ENCODE measurements at regions not wholly inside any gene's neighbourhood (a gene's known extent, or its start where the extent isn't known, plus 50 kb on each side); places are given as distances from the start of the nearest gene placed in this dataset.
"Not testable (repeated sequence)": the region's sequence is repeated elsewhere in the genome, so short reads cannot be mapped to it uniquely, and the experiment has no call there.

DNA sequence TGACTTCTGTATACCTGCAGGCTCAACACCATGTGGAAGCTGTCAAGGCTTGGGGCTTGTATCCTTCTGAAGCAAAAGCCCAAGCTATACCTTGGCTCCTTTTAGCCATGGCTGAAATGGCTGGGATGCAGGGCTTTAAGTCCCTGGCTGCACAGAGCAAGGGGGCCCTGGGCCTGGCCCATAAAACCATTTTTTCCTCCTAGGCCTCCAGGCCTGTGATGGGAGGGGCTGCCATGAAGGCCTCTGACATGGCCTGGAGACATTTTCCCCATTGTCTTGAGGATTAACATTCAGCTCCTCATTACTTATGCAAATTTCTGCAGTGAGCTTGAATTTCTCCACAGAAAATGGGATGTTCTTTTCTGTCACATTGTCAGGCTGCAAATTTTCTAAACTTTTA lies 878.0 kb upstream of the SOX11 start:
- H3K4me3 ChIP-seq (ENCODE audit: insufficient read depth, low read depth, low read length); H3K27me3 ChIP-seq (ENCODE audit: control insufficient read depth, insufficient read depth, low read length, poor library complexity, severe bottlenecking); H3K27ac ChIP-seq (ENCODE audit: insufficient read depth, low read depth, low read length, poor library complexity, severe bottlenecking); H3K9me3 ChIP-seq (ENCODE audit: control insufficient read depth, low read length); H3K4me1 ChIP-seq (ENCODE audit: control insufficient read depth, insufficient read depth, low read length); H3K36me3 ChIP-seq (ENCODE audit: control insufficient read depth, insufficient read depth, low read length): not testable (repeated sequence)

DNA sequence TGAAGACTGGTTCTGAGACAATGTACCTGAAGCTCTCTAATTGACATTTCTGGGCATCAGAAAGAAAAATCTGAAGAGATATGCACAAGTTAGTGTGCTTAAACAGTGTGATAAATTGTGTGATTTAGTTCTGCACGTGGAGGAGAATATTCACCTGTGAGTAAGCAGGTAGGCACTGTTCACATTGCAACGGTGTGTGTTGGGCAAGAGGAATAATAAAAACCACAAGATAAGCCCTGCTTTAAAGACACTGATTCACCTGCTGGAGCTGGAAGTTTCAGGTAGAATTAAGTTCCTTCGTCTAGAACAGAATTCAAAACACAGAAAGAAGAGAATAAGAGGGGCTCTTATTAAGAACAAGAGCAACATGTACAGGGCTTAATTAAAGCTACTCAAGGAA lies 864.3 kb upstream of the SOX11 start:
- Histone ChIP-seq H3K4me1 (ENCODE audit: control insufficient read depth, insufficient read depth, low read length) (no peaks in the 10 kb centered on the region), H3K27me3 (ENCODE audit: control insufficient read depth, insufficient read depth, low read length, poor library complexity, severe bottlenecking) (no peaks in the 10 kb centered on the region), H3K27ac (ENCODE audit: insufficient read depth, low read depth, low read length, poor library complexity, severe bottlenecking) (no peak overlapping the region), H3K9me3 (ENCODE audit: control insufficient read depth, low read length) (no peaks in the 10 kb centered on the region), H3K36me3 (ENCODE audit: control insufficient read depth, insufficient read depth, low read length) (no peaks in the 10 kb centered on the region), H3K4me3 (ENCODE audit: insufficient read depth, low read depth, low read length) (no peak overlapping the region)
- 86 to 91% methylated on average over 3 of the region's 3 CpGs for WGBS, 2 experiments

DNA sequence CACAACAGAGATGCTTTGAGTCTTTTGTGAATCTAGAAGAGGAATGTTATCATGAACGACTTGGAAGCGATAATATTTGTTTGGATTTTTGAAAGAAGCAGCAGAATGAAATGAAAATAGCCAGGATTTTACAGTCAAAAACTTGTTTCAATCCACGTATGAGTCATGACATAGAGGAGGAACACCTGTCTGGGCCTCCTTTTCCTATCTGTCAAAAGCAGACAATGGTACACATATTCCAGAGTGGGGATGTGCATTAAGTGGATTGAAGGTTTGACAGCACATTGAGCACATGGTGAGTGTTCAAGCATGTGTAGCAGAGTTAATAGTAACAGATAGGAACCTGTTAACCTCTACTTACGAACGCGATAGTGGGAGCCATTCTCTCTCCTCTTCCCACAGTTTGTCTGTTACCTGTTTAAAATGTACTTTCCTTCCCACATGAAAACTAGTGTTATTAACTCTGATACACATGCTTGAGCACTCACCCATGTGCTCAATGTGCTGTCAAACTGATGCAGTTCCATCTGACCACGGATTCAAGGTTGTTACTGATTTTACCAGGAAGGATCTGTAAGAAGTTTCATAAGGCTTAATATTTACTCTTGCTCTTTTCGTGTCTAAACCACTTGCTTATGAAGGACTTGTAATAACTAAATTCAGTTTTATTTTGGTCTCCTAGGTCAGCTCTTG lies 863.4 kb upstream of the SOX11 start:
- H3K36me3 ChIP-seq (ENCODE audit: control insufficient read depth, insufficient read depth, low read length) = no peaks in the 10 kb centered on the region
- H3K4me1 ChIP-seq (ENCODE audit: control insufficient read depth, insufficient read depth, low read length) = no peaks in the 10 kb centered on the region
- 92 to 94% methylated on average over 7 to 8 of the region's 8 CpGs for WGBS, 2 experiments
- H3K27ac ChIP-seq (ENCODE audit: insufficient read depth, low read depth, low read length, poor library complexity, severe bottlenecking) = no peak overlapping the region
- H3K27me3 ChIP-seq (ENCODE audit: control insufficient read depth, insufficient read depth, low read length, poor library complexity, severe bottlenecking) = no peaks in the 10 kb centered on the region
- H3K9me3 ChIP-seq (ENCODE audit: control insufficient read depth, low read length) = no peaks in the 10 kb centered on the region
- no peak overlapping the region for H3K4me3 ChIP-seq (ENCODE audit: insufficient read depth, low read depth, low read length)

DNA sequence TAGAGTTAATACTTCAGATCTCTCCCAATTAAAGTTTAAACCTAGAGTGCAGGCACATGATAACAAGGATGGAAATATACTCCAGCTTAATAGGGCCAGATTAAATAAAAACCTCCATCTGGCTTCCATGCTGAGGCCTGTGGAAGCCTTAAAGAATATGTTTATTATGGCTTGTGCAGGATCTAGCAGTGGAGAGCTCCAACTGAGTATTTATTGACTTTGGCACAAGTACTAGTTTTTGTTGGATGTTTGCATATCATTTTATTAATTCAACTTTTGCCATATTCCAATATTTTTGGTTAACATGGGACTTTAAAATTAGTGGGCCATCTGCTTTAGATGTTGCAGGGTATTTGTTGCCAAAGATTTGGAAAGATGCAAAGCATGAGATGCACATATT lies 860.4 kb upstream of the SOX11 start:
- no peaks in the 10 kb centered on the region for H3K27me3 ChIP-seq (ENCODE audit: control insufficient read depth, insufficient read depth, low read length, poor library complexity, severe bottlenecking)
- no peaks in the 10 kb centered on the region for H3K9me3 ChIP-seq (ENCODE audit: control insufficient read depth, low read length)
- no peaks in the 10 kb centered on the region for H3K36me3 ChIP-seq (ENCODE audit: control insufficient read depth, insufficient read depth, low read length)
- no peak overlapping the region for H3K4me3 ChIP-seq (ENCODE audit: insufficient read depth, low read depth, low read length)
- no peak overlapping the region for H3K27ac ChIP-seq (ENCODE audit: insufficient read depth, low read depth, low read length, poor library complexity, severe bottlenecking)
- no peaks in the 10 kb centered on the region for H3K4me1 ChIP-seq (ENCODE audit: control insufficient read depth, insufficient read depth, low read length)

DNA sequence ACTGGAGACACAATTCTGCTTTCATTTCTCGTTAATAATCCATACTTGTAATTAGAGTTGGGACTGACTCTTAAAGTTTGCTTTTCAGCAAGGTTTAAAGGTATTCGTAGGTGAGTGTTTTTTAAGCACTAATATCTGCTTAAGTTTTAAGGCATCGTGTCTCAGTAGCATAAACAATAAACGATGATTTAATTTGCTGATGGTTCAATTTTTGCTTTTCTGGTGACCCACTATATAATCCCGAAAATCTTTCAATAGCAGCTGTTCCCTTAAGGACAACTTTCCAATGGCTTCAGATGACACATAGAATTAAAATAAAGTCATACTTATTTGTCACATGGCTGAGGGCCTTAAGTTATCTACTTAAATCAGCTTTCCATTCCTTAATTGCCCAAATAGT lies 859.5 kb upstream of the SOX11 start:
- H3K4me3 ChIP-seq (ENCODE audit: insufficient read depth, low read depth, low read length) = no peak overlapping the region

DNA sequence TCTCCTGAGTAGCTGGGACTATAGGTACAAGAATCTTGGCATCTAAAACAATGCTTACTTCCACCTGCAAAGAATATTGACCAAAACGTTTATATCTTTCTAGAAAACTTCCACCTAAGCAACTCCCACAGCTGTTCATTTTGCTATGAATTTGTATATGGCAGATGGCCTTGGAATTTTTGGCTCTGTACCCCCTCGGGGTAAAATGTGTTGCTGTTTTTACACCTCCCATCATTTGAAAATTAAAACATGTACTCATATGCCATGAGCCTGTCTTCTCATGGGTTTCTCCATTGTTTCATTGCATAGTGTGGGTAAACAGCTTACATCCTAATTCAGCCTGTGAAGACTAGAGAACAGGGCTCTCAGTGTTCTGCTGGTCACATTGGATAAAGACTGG lies 853.6 kb upstream of the SOX11 start:
- no peaks in the 10 kb centered on the region for H3K4me1 ChIP-seq (ENCODE audit: control insufficient read depth, insufficient read depth, low read length)
- H3K27ac ChIP-seq (ENCODE audit: insufficient read depth, low read depth, low read length, poor library complexity, severe bottlenecking) = no peak overlapping the region
- H3K4me3 ChIP-seq (ENCODE audit: insufficient read depth, low read depth, low read length) = no peak overlapping the region
- H3K9me3 ChIP-seq (ENCODE audit: control insufficient read depth, low read length) = no peaks in the 10 kb centered on the region
- no peaks in the 10 kb centered on the region for H3K36me3 ChIP-seq (ENCODE audit: control insufficient read depth, insufficient read depth, low read length)
- 75 to 84% methylated on average over 2 of the region's 2 CpGs for WGBS, 2 experiments
- H3K27me3 ChIP-seq (ENCODE audit: control insufficient read depth, insufficient read depth, low read length, poor library complexity, severe bottlenecking) = no peaks in the 10 kb centered on the region

More for the DNA sequence above, 859.5 kb upstream of the SOX11 start:
- Histone ChIP-seq H3K27ac (ENCODE audit: insufficient read depth, low read depth, low read length, poor library complexity, severe bottlenecking) (no peak overlapping the region), H3K4me1 (ENCODE audit: control insufficient read depth, insufficient read depth, low read length) (no peaks in the 10 kb centered on the region), H3K36me3 (ENCODE audit: control insufficient read depth, insufficient read depth, low read length) (no peaks in the 10 kb centered on the region), H3K9me3 (ENCODE audit: control insufficient read depth, low read length) (no peaks in the 10 kb centered on the region), H3K27me3 (ENCODE audit: control insufficient read depth, insufficient read depth, low read length, poor library complexity, severe bottlenecking) (no peaks in the 10 kb centered on the region)
- WGBS, 2 experiments = 96 to 97% methylated on average over 5 of the region's 5 CpGs

DNA sequence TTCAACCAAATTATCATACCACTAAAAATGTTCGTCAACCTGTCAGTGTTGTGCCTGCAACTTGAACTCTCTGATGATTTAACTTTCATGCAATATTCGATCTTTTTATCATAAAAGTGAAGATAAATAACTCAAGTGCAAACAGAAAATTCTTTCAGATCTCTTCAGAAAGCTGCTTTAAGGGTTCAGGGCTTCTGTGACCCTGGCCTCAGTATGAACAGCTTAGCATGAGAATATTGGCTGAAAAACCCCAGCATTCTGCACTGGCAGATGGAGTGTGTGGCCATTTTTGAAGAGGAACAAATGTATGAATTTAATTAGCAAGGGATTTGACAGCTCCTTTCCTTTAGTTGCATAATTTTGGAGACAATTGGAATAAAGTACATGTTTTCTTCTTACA lies 851.4 kb upstream of the SOX11 start:
- no peaks in the 10 kb centered on the region for H3K36me3 ChIP-seq (ENCODE audit: control insufficient read depth, insufficient read depth, low read length)
- H3K9me3 ChIP-seq (ENCODE audit: control insufficient read depth, low read length) = no peaks in the 10 kb centered on the region
- no peaks in the 10 kb centered on the region for H3K4me1 ChIP-seq (ENCODE audit: control insufficient read depth, insufficient read depth, low read length)
- H3K27me3 ChIP-seq (ENCODE audit: control insufficient read depth, insufficient read depth, low read length, poor library complexity, severe bottlenecking) = no peaks in the 10 kb centered on the region
- no peak overlapping the region for H3K4me3 ChIP-seq (ENCODE audit: insufficient read depth, low read depth, low read length)
- 90 to 100% methylated on average over 2 of the region's 2 CpGs for WGBS, 2 experiments
- H3K27ac ChIP-seq (ENCODE audit: insufficient read depth, low read depth, low read length, poor library complexity, severe bottlenecking) = no peak overlapping the region

DNA sequence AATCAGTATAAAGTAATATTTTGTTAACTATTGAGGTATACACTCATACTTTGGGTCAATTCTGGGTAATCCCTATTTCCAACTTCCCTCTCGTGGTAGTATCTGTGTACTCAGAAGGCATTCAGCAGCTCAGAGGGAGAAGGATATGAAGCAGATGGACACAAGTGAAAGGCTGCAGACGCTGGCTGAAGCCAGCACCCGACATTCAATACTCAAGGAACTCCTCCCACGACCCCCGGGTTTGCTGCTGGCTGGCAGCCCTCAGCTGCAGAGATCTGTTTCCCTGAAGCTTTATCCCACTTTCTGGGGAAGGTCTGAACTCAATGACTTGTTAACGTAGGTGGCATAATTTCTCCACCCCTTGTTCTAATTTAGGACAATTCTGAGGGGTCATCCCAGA lies 847.3 kb upstream of the SOX11 start:
- H3K4me1 ChIP-seq (ENCODE audit: control insufficient read depth, insufficient read depth, low read length) = no peaks in the 10 kb centered on the region
- no peaks in the 10 kb centered on the region for H3K9me3 ChIP-seq (ENCODE audit: control insufficient read depth, low read length)
- WGBS, 2 experiments = 80 to 81% methylated on average over 6 of the region's 6 CpGs
- H3K4me3 ChIP-seq (ENCODE audit: insufficient read depth, low read depth, low read length) = no peak overlapping the region
- H3K27ac ChIP-seq (ENCODE audit: insufficient read depth, low read depth, low read length, poor library complexity, severe bottlenecking) = no peak overlapping the region
- no peaks in the 10 kb centered on the region for H3K36me3 ChIP-seq (ENCODE audit: control insufficient read depth, insufficient read depth, low read length)
- H3K27me3 ChIP-seq (ENCODE audit: control insufficient read depth, insufficient read depth, low read length, poor library complexity, severe bottlenecking) = no peaks in the 10 kb centered on the region

DNA sequence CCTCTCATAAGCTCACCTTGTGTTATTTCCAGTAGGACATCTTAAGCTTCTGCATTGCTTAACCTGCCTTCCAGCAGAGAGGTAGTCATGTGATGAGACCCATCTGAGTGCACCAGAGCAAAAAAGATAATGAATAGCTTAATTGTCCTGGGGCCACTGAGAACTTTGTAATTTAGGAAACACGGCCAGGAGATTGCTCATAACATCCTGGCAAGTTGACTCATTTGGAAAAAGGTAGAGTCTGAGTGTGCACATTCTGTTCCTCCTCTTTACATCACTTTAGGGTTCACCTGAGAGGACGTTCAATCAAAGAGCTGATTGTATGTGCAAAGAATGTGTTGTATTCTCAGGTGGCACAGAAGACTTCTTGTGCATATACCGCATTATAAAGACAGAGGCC lies 830.2 kb upstream of the SOX11 start:
- Histone ChIP-seq H3K36me3 (ENCODE audit: control insufficient read depth, insufficient read depth, low read length) (no peaks in the 10 kb centered on the region), H3K27ac (ENCODE audit: insufficient read depth, low read depth, low read length, poor library complexity, severe bottlenecking) (no peak overlapping the region), H3K4me1 (ENCODE audit: control insufficient read depth, insufficient read depth, low read length) (no peaks in the 10 kb centered on the region), H3K9me3 (ENCODE audit: control insufficient read depth, low read length) (no peaks in the 10 kb centered on the region), H3K27me3 (ENCODE audit: control insufficient read depth, insufficient read depth, low read length, poor library complexity, severe bottlenecking) (no peaks in the 10 kb centered on the region), H3K4me3 (ENCODE audit: insufficient read depth, low read depth, low read length) (no peak overlapping the region)
- WGBS, 2 experiments = 92 to 97% methylated on average over 3 of the region's 3 CpGs

DNA sequence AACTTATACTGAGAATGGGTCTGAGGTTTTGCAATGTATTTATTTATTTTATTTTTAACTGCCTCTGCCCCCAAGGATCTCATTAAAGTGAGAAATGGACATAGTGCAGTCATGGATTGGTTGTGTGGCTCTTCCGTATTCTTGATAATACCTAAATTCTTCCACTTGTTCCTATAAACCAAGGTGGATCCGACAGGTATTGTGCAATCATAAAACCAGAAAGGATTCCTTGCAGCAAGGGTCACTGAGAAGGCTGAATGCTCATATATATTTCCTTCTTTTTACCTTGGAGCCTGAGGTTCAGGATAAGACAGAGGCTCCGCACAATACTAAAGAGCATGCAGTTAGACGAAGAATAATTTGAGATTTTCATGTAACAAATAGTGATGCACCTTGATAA lies 826.0 kb upstream of the SOX11 start:
- 97 to 100% methylated on average over 2 to 3 of the region's 4 CpGs for WGBS, 2 experiments
- no peak overlapping the region for H3K4me3 ChIP-seq (ENCODE audit: insufficient read depth, low read depth, low read length)
- no peaks in the 10 kb centered on the region for H3K4me1 ChIP-seq (ENCODE audit: control insufficient read depth, insufficient read depth, low read length)
- no peak overlapping the region for H3K27ac ChIP-seq (ENCODE audit: insufficient read depth, low read depth, low read length, poor library complexity, severe bottlenecking)
- H3K9me3 ChIP-seq (ENCODE audit: control insufficient read depth, low read length) = no peaks in the 10 kb centered on the region
- H3K27me3 ChIP-seq (ENCODE audit: control insufficient read depth, insufficient read depth, low read length, poor library complexity, severe bottlenecking) = no peaks in the 10 kb centered on the region
- H3K36me3 ChIP-seq (ENCODE audit: control insufficient read depth, insufficient read depth, low read length) = no peaks in the 10 kb centered on the region

DNA sequence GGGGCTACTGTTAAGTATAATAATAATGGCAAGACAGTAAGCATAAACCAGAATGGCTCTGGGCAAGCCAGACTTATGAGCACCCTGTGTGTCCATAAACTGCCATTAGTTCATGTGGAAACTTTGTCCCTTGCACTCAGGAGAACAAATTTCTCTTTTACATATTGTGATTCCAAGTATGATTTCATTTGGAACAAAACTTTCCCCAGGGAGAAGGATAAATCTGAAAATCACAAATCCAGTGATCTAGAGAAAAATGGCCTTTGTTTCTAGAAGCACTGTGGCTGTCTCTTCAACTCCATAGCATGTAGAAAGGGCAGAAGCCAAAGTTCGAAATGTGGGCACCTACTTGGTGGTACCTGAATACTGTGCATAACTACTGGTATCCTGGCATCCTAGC lies 823.7 kb upstream of the SOX11 start:
- Histone ChIP-seq H3K4me3 (ENCODE audit: insufficient read depth, low read depth, low read length) (no peak overlapping the region), H3K9me3 (ENCODE audit: control insufficient read depth, low read length) (no peaks in the 10 kb centered on the region), H3K4me1 (ENCODE audit: control insufficient read depth, insufficient read depth, low read length) (no peaks in the 10 kb centered on the region), H3K27me3 (ENCODE audit: control insufficient read depth, insufficient read depth, low read length, poor library complexity, severe bottlenecking) (no peaks in the 10 kb centered on the region), H3K27ac (ENCODE audit: insufficient read depth, low read depth, low read length, poor library complexity, severe bottlenecking) (no peak overlapping the region), H3K36me3 (ENCODE audit: control insufficient read depth, insufficient read depth, low read length) (no peaks in the 10 kb centered on the region)
- WGBS, 2 experiments = 92 to 93% methylated on average over 1 of the region's 1 CpG

Data from ectodermal cell (in vitro differentiated cells).